ENCODE measurements at regions not wholly inside any gene's neighbourhood (a gene's known extent, or its start where the extent isn't known, plus 50 kb on each side); places are given as distances from the start of the nearest gene placed in this dataset.

DNA sequence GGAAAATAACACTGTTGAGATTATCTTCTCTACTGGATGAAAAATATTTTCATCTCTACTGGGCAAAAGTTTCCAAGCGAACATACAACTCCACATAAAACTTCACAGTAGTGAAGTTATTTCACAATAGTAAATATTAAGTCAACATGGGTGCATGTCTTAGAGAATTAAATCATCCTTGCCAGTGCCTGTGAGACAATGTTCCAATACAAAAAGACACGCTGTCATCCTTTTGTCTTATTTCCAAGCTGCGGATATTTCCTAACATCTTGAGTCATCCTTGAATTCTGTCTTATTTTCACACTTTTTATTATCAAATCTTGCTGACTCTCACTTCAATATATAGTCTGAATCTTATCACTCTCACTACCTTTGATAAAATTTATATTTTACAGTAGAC is 142.9 kb upstream of the KITLG start:
- TF ChIP-seq, protein P1, sequence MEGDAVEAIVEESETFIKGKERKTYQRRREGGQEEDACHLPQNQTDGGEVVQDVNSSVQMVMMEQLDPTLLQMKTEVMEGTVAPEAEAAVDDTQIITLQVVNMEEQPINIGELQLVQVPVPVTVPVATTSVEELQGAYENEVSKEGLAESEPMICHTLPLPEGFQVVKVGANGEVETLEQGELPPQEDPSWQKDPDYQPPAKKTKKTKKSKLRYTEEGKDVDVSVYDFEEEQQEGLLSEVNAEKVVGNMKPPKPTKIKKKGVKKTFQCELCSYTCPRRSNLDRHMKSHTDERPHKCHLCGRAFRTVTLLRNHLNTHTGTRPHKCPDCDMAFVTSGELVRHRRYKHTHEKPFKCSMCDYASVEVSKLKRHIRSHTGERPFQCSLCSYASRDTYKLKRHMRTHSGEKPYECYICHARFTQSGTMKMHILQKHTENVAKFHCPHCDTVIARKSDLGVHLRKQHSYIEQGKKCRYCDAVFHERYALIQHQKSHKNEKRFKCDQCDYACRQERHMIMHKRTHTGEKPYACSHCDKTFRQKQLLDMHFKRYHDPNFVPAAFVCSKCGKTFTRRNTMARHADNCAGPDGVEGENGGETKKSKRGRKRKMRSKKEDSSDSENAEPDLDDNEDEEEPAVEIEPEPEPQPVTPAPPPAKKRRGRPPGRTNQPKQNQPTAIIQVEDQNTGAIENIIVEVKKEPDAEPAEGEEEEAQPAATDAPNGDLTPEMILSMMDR (IDR thresholded peaks at IDR 0.05), result no peak
- no peak for TF ChIP-seq POLR2A (IDR thresholded peaks at IDR 0.05)
